ENCODE measurements at regions not wholly inside any gene's neighbourhood (a gene's known extent, or its start where the extent isn't known, plus 50 kb on each side); places are given as distances from the start of the nearest gene placed in this dataset.

DNA sequence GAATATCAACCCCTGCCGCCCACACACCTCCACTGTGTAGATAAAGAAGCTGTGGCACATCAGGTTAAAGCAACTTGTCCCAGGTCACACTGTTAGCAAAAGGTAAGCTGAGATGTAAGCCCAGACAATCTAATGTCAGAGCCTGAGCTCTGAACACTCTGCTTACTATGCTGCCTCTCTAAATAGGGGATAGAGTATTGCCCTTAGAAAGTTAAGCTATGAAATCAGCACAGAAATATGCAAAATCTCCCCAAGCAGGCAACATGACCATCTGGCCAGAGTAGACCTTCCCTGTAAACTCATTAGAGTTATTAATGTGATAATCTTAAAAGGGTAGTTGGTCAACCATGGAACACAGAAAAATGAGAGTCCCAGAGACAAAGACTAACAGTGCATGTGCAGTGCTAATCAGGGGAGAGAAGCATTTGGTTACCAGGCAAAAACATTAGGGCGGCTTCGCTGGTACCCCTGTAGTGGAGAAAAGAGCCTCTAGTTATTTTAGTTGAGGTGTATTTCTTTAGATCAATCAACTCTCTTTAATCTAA is 171.0 kb downstream of the BTG1 start:
- peaks cover 12% of the 10 kb centered on the region for H3K36me3 Mint-ChIP-seq (ENCODE audit: low read depth)

DNA sequence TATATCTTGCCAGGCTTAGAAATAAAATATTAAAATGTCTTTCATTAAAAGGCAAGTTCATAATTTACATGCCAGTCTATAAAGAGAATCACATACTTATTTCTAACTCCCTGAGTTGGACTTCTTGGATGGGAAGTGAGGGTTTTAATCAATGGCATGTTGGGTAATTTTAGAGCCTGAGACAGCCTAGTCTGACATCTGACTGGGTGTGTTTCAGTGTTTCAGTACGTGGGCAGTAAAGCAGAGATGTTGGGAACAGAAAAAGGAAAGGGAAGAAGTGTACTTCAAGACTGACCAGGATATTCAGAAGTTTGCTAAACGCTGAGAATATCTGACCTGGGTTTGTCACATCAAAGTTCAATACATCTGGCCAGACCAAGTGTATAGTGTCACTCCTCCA is 171.8 kb downstream of the BTG1 start:
- Mint-ChIP-seq H3K4me1 (ENCODE audit: low read depth) (peaks cover 13% of the 10 kb centered on the region), H3K9me3 (peaks cover 21% of the 10 kb centered on the region), H3K27ac (no peak overlapping the region), H3K4me3 (no peak overlapping the region), H3K36me3 (ENCODE audit: low read depth) (peaks cover 11% of the 10 kb centered on the region), H3K27me3 (ENCODE audit: low read depth) (no peaks in the 10 kb centered on the region)
- DNase-seq (ENCODE audit: low spot score), result no peak

More for the DNA sequence above, 171.0 kb downstream of the BTG1 start:
- Mint-ChIP-seq H3K4me1 (ENCODE audit: low read depth) (peaks cover 14% of the 10 kb centered on the region), H3K4me3 (no peak overlapping the region), H3K27me3 (ENCODE audit: low read depth) (no peaks in the 10 kb centered on the region), H3K9me3 (peaks cover 24% of the 10 kb centered on the region), H3K27ac (no peak overlapping the region)
- no peak for DNase-seq (ENCODE audit: low spot score)

DNA sequence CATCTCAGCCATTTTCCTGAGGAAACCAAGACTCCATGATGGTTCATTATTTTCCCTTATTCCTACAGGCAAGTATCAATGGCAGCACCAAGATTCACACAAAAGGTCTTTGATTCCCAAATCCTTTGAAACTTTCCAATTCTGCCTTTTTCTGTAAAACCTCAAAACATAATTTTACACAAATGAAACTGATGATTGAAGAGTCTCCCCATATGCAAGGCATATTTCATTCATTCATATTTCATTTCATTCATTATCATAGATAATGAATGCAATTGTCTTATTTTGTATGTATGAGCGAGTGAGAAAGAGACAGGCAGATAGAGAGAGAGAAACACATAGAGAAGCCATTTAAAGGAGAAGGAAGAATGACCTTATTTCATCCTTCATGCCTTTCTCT is 172.8 kb downstream of the BTG1 start:
- H3K27ac Mint-ChIP-seq, result no peak overlapping the region
- H3K4me1 Mint-ChIP-seq (ENCODE audit: low read depth), result peaks cover 5% of the 10 kb centered on the region
- H3K4me3 Mint-ChIP-seq, result no peak overlapping the region
- H3K36me3 Mint-ChIP-seq (ENCODE audit: low read depth), result peaks cover 4% of the 10 kb centered on the region
- H3K9me3 Mint-ChIP-seq, result peaks cover 15% of the 10 kb centered on the region
- DNase-seq (ENCODE audit: low spot score), result no peak
- no peaks in the 10 kb centered on the region for H3K27me3 Mint-ChIP-seq (ENCODE audit: low read depth)

DNA sequence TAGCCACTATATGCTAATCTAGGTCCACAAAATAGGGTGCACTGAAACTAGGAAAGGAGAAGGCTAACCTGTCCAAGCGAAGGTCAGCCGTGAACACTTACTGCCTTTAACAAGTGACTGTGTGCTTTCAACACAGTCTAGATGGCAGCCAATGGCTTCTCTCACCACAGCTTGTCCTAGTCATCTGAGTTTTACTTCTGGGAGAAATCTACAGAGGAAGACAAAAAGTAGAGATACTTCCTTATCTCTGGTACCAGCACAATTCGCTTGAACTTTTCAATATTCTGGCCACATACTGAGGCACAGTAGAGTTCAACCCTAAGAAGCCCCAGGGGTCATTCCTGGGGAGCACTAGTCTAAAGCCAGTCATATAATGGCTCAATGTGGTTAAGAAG is 176.9 kb downstream of the BTG1 start:
- peaks cover 11% of the 10 kb centered on the region for H3K9me3 Mint-ChIP-seq
- no peaks in the 10 kb centered on the region for H3K36me3 Mint-ChIP-seq (ENCODE audit: low read depth)
- H3K27me3 Mint-ChIP-seq (ENCODE audit: low read depth), result no peaks in the 10 kb centered on the region
- no peak overlapping the region for H3K27ac Mint-ChIP-seq
- no peaks in the 10 kb centered on the region for H3K4me1 Mint-ChIP-seq (ENCODE audit: low read depth)
- no peak for DNase-seq (ENCODE audit: low spot score)
- H3K4me3 Mint-ChIP-seq, result no peak overlapping the region

DNA sequence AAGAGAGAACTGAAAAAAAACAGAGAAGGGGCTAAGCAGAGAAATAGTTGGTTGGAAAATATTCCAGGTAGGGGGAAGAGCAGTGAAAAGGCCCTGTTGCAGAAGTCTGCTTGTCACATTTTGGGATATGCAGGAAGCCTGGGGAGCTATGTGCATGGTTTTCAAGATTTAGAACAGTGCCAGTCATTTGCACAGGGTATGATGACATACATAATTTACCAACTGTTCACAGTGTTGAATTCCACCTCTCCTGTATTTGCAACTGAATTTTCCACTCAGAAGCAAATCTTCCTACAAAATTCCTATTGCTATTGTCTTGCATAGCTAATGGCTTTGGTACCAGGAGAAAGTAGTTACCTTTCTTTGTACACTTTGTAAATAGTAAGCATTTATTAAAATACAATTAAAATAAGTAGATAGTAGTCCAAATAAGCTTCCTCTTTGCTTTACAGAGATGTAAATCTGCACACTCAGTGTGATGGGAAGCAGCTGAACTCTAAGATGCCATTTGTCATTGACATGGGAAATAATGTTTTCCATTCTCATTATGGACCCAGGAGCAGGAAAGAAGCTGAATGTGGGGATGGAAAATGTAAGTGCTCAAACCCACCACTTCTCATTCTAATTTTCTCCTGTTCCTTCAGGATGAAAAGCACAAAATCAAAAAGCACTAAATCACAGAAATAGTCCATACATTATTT is 177.4 kb downstream of the BTG1 start:
- H3K9me3 Mint-ChIP-seq, result peaks cover 11% of the 10 kb centered on the region
- H3K27me3 Mint-ChIP-seq (ENCODE audit: low read depth), result no peaks in the 10 kb centered on the region
- DNase-seq (ENCODE audit: low spot score), result no peak
- no peak overlapping the region for H3K4me3 Mint-ChIP-seq
- H3K4me1 Mint-ChIP-seq (ENCODE audit: low read depth), result no peaks in the 10 kb centered on the region
- H3K36me3 Mint-ChIP-seq (ENCODE audit: low read depth), result no peaks in the 10 kb centered on the region
- no peak overlapping the region for H3K27ac Mint-ChIP-seq

DNA sequence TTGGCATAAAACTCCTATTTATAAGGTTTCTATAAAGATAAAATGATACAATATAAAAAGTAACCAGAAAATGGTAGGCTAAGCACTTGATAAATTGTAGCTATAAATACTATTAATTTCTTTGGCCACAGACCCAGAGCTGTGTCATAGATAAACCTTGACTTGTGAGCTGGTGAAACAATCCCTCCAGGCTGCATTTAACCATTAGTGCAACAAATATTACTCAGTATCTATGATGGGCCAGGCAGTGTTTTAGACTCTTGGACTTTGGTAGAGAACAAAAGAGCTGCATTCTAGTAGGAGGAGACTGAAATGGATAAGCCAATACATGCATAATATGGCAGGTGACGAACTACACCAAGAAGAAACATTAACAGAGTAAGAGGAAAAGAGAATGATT is 178.1 kb downstream of the BTG1 start:
- Mint-ChIP-seq H3K27me3 (ENCODE audit: low read depth) (no peaks in the 10 kb centered on the region), H3K4me3 (no peak overlapping the region), H3K36me3 (ENCODE audit: low read depth) (no peaks in the 10 kb centered on the region), H3K4me1 (ENCODE audit: low read depth) (no peaks in the 10 kb centered on the region), H3K9me3 (peaks cover 11% of the 10 kb centered on the region), H3K27ac (no peak overlapping the region)
- no peak for DNase-seq (ENCODE audit: low spot score)

DNA sequence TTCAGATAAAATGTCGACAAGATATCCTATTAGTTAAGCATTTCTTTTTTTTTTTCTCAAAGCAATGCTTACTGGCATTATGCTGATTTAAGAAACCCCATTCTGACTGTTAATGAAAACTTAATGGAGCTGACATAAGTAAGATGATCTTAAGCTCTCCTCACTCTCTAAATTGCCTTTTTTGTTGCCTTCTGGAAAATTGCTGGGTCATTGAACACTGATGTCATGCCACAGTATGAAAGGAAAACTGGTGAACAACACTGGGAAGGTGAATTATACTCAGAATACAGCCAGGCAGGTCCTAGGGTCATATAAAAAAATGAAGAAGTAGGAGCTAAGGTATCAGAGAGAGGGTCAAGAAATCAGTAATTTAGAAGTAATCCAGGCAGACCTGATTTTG is 179.9 kb downstream of the BTG1 start:
- no peak overlapping the region for H3K27ac Mint-ChIP-seq
- no peak overlapping the region for H3K4me3 Mint-ChIP-seq
- H3K36me3 Mint-ChIP-seq (ENCODE audit: low read depth), result no peaks in the 10 kb centered on the region
- no peak for DNase-seq (ENCODE audit: low spot score)
- peaks cover 5% of the 10 kb centered on the region for H3K9me3 Mint-ChIP-seq
- no peaks in the 10 kb centered on the region for H3K27me3 Mint-ChIP-seq (ENCODE audit: low read depth)
- H3K4me1 Mint-ChIP-seq (ENCODE audit: low read depth), result no peaks in the 10 kb centered on the region

DNA sequence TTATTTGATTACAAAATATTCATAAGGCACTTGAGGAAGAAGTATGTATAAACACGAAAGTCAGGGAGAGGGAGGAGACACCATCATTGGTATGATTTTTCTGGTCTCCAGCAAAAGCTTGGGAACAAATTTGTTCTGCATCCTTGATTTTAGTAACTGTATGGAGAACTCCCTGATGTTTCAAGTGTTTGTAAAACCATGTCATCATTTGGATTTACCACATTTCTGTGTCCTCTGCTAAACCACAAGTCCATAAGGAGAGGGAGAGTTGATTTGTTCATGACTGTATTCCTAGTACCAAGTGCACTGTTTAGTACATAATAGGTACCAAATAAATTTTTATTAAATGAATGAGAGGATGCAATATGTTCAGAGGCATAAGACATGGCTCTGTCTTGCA is 181.1 kb downstream of the BTG1 start:
- no peak for DNase-seq (ENCODE audit: low spot score)
- H3K4me3 Mint-ChIP-seq, result no peak overlapping the region
- H3K27ac Mint-ChIP-seq, result no peak overlapping the region
- no peaks in the 10 kb centered on the region for H3K27me3 Mint-ChIP-seq (ENCODE audit: low read depth)
- no peaks in the 10 kb centered on the region for H3K4me1 Mint-ChIP-seq (ENCODE audit: low read depth)
- peaks cover 5% of the 10 kb centered on the region for H3K9me3 Mint-ChIP-seq
- no peaks in the 10 kb centered on the region for H3K36me3 Mint-ChIP-seq (ENCODE audit: low read depth)

DNA sequence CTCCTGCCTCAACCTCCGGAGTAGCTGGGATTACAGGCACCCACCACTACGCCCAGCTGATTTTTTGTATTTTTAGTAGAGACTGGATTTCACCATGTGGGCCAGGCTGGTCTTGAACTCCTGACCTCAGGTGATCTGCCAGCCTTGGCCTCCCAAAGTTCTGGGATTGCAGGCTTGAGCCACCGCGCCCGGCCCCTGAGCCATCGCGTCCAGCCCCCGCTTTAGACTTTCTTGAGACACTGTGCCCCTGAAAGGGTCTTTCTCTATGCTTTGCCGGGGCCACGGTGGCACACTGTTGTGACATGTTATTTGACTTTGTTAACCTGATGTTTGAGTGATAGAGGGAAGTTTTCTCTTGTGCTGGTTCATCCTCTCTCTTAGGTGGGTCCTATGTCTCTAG is 186.4 kb downstream of the BTG1 start:
- no peak overlapping the region for H3K4me3 Mint-ChIP-seq
- peaks cover 14% of the 10 kb centered on the region for H3K9me3 Mint-ChIP-seq
- H3K27me3 Mint-ChIP-seq (ENCODE audit: low read depth), result no peaks in the 10 kb centered on the region
- H3K27ac Mint-ChIP-seq, result no peak overlapping the region
- H3K4me1 Mint-ChIP-seq (ENCODE audit: low read depth), result peaks cover 2% of the 10 kb centered on the region
- no peak for DNase-seq (ENCODE audit: low spot score)
- H3K36me3 Mint-ChIP-seq (ENCODE audit: low read depth), result no peaks in the 10 kb centered on the region

DNA sequence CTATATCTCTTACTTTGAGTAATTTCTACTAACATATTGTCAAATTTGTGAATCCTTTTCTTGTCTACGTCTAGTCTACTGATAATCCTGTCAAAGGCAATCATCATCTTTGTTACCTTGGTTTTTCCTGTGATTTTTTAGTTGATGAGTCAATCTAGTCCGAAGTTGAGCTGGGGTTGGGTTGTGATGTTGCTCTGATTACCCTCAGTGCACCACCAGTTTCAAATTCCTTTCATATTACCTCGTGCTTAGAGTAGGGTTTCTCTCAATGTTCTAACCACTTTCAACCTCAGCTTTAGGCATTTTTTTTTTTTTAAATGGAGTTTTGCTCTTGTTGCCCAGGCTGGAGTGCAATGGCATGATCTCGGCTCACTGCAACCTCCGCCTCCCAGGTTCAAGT is 186.8 kb downstream of the BTG1 start:
- Mint-ChIP-seq H3K36me3 (ENCODE audit: low read depth) (no peaks in the 10 kb centered on the region), H3K9me3 (peaks cover 14% of the 10 kb centered on the region), H3K27me3 (ENCODE audit: low read depth) (no peaks in the 10 kb centered on the region), H3K27ac (no peak overlapping the region), H3K4me3 (no peak overlapping the region), H3K4me1 (ENCODE audit: low read depth) (peaks cover 2% of the 10 kb centered on the region)
- DNase-seq (ENCODE audit: low spot score), result no peak

DNA sequence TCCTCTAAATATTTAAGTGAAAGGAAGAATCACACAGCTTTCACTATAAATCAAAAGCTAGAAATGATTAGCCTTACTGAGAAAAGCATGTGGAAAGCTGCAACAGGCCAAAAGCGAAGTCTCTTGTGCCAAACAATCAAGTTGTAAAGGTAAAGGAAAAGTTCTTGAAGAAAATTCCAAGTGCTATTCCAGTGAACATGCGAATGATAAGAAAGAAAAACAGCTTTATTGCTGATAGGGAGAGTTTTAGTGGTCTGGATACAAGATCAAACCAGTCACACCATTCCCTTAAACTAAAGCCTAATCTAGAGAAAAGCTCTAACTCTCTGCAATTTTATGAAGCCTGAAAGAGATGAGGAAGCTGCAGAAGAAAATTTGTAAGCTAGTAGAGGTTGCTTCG is 190.9 kb downstream of the BTG1 start:
- Mint-ChIP-seq H3K27ac (no peak overlapping the region), H3K9me3 (peaks cover 14% of the 10 kb centered on the region), H3K4me1 (ENCODE audit: low read depth) (peaks cover 2% of the 10 kb centered on the region), H3K27me3 (ENCODE audit: low read depth) (no peaks in the 10 kb centered on the region), H3K4me3 (no peak overlapping the region), H3K36me3 (ENCODE audit: low read depth) (no peaks in the 10 kb centered on the region)
- DNase-seq (ENCODE audit: low spot score), result no peak

DNA sequence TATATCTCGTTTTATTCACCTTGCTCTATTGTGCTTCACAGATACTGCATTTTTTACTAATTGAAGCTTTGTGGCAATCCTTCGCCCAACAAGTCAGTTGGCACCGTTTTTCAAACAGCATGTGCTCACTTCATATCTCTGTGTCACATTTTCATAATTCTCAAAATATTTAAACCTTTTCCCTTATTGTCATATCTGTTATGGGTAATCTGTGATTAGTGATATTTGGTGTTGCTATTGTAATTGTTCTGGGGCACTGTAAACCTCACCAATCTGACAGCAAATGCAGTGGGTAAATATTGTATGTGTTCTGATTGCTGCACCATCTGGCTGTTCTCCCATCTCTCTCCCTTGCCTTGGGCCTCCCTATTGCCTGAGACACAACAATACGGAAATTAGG is 191.3 kb downstream of the BTG1 start:
- Mint-ChIP-seq H3K4me1 (ENCODE audit: low read depth) (peaks cover 2% of the 10 kb centered on the region), H3K36me3 (ENCODE audit: low read depth) (no peaks in the 10 kb centered on the region), H3K4me3 (no peak overlapping the region), H3K27me3 (ENCODE audit: low read depth) (no peaks in the 10 kb centered on the region), H3K27ac (no peak overlapping the region), H3K9me3 (peaks cover 14% of the 10 kb centered on the region)
- DNase-seq (ENCODE audit: low spot score), result no peak

DNA sequence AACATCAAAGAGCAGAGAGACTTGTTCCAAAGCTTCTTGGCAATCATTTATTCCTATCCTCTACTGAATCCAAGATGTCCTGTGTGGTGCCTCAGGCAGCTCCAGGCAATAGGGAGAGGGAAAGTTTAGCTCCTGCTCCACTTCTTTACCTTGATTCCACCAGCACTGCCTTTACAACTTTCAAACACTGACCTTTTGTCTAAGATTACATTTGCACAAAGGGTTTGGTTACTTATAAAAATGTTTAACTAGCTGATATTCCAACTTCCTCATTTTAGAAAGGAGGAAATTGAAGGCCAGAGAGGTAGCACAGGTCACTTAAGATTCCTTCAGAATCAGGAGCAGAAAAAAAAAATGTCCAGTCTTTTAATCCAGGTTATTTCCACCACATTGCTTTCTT is 192.7 kb downstream of the BTG1 start:
- Mint-ChIP-seq H3K4me3 (no peak overlapping the region), H3K36me3 (ENCODE audit: low read depth) (no peaks in the 10 kb centered on the region), H3K9me3 (peaks cover 14% of the 10 kb centered on the region), H3K27me3 (ENCODE audit: low read depth) (no peaks in the 10 kb centered on the region), H3K27ac (no peak overlapping the region), H3K4me1 (ENCODE audit: low read depth) (peaks cover 8% of the 10 kb centered on the region)
- no peak for DNase-seq (ENCODE audit: low spot score)

DNA sequence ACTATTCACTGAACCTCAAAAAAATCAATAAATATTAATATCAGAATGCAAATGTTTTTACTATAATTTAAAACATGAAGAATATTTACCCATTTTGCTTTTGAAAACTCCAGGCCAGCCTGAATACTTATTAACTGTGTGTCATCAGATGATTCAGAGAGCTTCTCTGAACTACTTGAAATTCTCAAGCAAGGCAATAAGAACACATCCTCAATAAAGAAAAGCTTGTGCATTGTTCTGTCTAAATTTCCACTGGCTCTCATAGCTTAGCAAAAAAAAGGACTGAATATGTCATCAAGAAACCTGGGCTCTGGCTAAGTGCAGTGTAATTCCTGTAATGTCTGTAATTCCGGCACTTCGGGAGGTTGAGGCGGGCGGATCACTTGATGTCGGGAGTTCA is 194.1 kb downstream of the BTG1 start:
- no peak for DNase-seq (ENCODE audit: low spot score)
- Mint-ChIP-seq H3K27me3 (ENCODE audit: low read depth) (no peaks in the 10 kb centered on the region), H3K9me3 (peaks cover 9% of the 10 kb centered on the region), H3K27ac (no peak overlapping the region), H3K4me1 (ENCODE audit: low read depth) (peaks cover 9% of the 10 kb centered on the region), H3K36me3 (ENCODE audit: low read depth) (no peaks in the 10 kb centered on the region), H3K4me3 (no peak overlapping the region)

DNA sequence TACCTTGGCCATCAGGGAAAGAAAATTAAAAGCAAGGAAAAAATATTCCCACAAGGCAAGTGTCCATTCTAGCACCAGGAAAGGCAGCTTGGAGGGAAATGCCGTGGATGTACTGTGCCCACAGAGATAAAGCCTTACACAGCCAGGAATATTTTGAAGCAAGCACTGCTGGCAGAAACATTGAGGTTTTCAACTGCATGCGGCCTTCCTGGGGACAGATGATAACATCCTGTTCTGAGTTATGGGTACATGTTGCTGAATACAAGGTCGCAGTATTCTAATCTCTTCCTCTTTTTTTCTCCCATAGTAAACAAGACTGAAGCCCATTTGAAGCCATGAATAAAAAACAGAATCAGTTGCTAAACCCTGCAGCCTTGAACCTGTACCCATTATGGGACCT is 197.1 kb downstream of the BTG1 start:
- H3K9me3 Mint-ChIP-seq, result no peaks in the 10 kb centered on the region
- H3K4me1 Mint-ChIP-seq (ENCODE audit: low read depth), result peaks cover 7% of the 10 kb centered on the region
- no peaks in the 10 kb centered on the region for H3K27me3 Mint-ChIP-seq (ENCODE audit: low read depth)
- DNase-seq (ENCODE audit: low spot score), result no peak
- H3K4me3 Mint-ChIP-seq, result no peak overlapping the region
- H3K36me3 Mint-ChIP-seq (ENCODE audit: low read depth), result no peaks in the 10 kb centered on the region
- H3K27ac Mint-ChIP-seq, result no peak overlapping the region

Data from T-helper 2 cell treated with Interferon-gamma antibody and Interleukin-4, amounts not matched to agents 5 μg/mL and 100 μg/mL, for 36 hours (primary cell).